ENCODE measurements at regions not wholly inside any gene's neighbourhood (a gene's known extent, or its start where the extent isn't known, plus 50 kb on each side); places are given as distances from the start of the nearest gene placed in this dataset.

GRCh38 chr4:147408189-147408588 is 72.7 kb upstream of the EDNRA start:
- no peak for DNase-seq
- Histone ChIP-seq H3K36me3 (no peaks in the 10 kb centered on the region), H3K27me3 (no peaks in the 10 kb centered on the region), H3K4me1 (peaks cover 0 to 21% (median 9%) of the 10 kb centered on the region in 4 donors), H3K9me3 (no peaks in the 10 kb centered on the region), H3K4me3 (no peak overlapping the region), H3K27ac (peak overlapping the region in 1 of 2 donors; percentile 14)
- no peak for TF ChIP-seq CTCF (IDR thresholded peaks at IDR 0.05)
- intact Hi-C loops (cut with DNase I; ENCODE audit: low total_unique reads) = no loop called here

GRCh38 chr4:147409350-147409749 is 71.5 kb upstream of the EDNRA start:
- no peaks in the 10 kb centered on the region for H3K36me3 ChIP-seq
- peaks cover 0 to 21% (median 9%) of the 10 kb centered on the region in 4 donors for H3K4me1 ChIP-seq
- DNase-seq = no peak
- H3K27me3 ChIP-seq = no peaks in the 10 kb centered on the region
- H3K27ac ChIP-seq = no peak overlapping the region
- TF ChIP-seq CTCF (IDR thresholded peaks at IDR 0.05) = no peak
- no peaks in the 10 kb centered on the region for H3K9me3 ChIP-seq
- intact Hi-C loops (cut with DNase I; ENCODE audit: low total_unique reads) = no loop called here
- H3K4me3 ChIP-seq = no peak overlapping the region

GRCh38 chr4:147418226-147418625 is 62.7 kb upstream of the EDNRA start:
- no peaks in the 10 kb centered on the region for H3K36me3 ChIP-seq

GRCh38 chr4:147421456-147421855 is 59.4 kb upstream of the EDNRA start:
- Histone ChIP-seq H3K9me3 (no peaks in the 10 kb centered on the region), H3K36me3 (no peaks in the 10 kb centered on the region), H3K4me1 (peaks cover 0 to 24% (median 3%) of the 10 kb centered on the region in 4 donors), H3K27me3 (no peaks in the 10 kb centered on the region), H3K27ac (no peak overlapping the region), H3K4me3 (no peak overlapping the region)
- no peak for DNase-seq
- intact Hi-C loops (cut with DNase I; ENCODE audit: low total_unique reads) = no loop called here
- TF ChIP-seq CTCF (IDR thresholded peaks at IDR 0.05) = no peak

More at GRCh38 chr4:147418226-147418625, 62.7 kb upstream of the EDNRA start:
- intact Hi-C loops (cut with DNase I; ENCODE audit: low total_unique reads) = no loop called here
- DNase-seq = no peak
- H3K27me3 ChIP-seq = no peaks in the 10 kb centered on the region
- H3K4me3 ChIP-seq = no peak overlapping the region
- peaks cover 0 to 24% (median 3%) of the 10 kb centered on the region in 4 donors for H3K4me1 ChIP-seq
- H3K9me3 ChIP-seq = no peaks in the 10 kb centered on the region
- TF ChIP-seq CTCF (IDR thresholded peaks at IDR 0.05) = no peak
- H3K27ac ChIP-seq = peak overlapping the region; percentile 41 to 45

- DNase-seq = no peak
- Histone ChIP-seq H3K27ac (no peak overlapping the region), H3K36me3 (no peaks in the 10 kb centered on the region), H3K4me1 (peaks cover 0 to 14% (median 3%) of the 10 kb centered on the region in 4 donors), H3K4me3 (no peak overlapping the region), H3K27me3 (no peaks in the 10 kb centered on the region), H3K9me3 (no peaks in the 10 kb centered on the region)
- TF ChIP-seq CTCF (IDR thresholded peaks at IDR 0.05) = no peak
- intact Hi-C loops (cut with DNase I; ENCODE audit: low total_unique reads) = no loop called here
These were observed 57.7 kb upstream of the EDNRA start for GRCh38 chr4:147423229-147423628.

GRCh38 chr4:147425019-147425418 is 55.9 kb upstream of the EDNRA start:
- TF ChIP-seq CTCF (IDR thresholded peaks at IDR 0.05) = no peak
- intact Hi-C loops (cut with DNase I; ENCODE audit: low total_unique reads) = no loop called here
- no peak for DNase-seq

More at GRCh38 chr4:147425019-147425418, 55.9 kb upstream of the EDNRA start:
- Histone ChIP-seq H3K4me3 (no peak overlapping the region), H3K4me1 (no peaks in the 10 kb centered on the region), H3K27me3 (no peaks in the 10 kb centered on the region), H3K27ac (no peak overlapping the region), H3K36me3 (no peaks in the 10 kb centered on the region), H3K9me3 (no peaks in the 10 kb centered on the region)

All from tibial artery (tissue), 4 donors.